SU-DHL-6 (cell line): ENCODE measurements at regions not wholly inside any gene's neighbourhood (a gene's known extent, or its start where the extent isn't known, plus 50 kb on each side); places are given as distances from the start of the nearest gene placed in this dataset.

Source experiments
- H2AFZ ChIP-seq: fragments of 200-600 bp; sonication (generic); 2 replicates; pipeline ENCODE4 v1.6.1; 2014; ENCODE audit warnings: low read depth, mild to moderate bottlenecking, moderate library complexity, mixed read lengths, antibody characterized with exemption, low read length; ENCODE audit not compliant: severe bottlenecking
- H3F3A ChIP-seq: fragments of 200-600 bp; shearing (Covaris generic); 2 replicates; pipeline ENCODE4 v1.6.0; 2016; ENCODE audit warnings: antibody characterized with exemption, mild to moderate bottlenecking; ENCODE audit not compliant: insufficient read depth
- H3K27ac ChIP-seq: fragments of 200-600 bp; sonication (generic); 2 replicates; pipeline ENCODE4 v1.5.1; 2016; ENCODE audit warnings: low read depth, mild to moderate bottlenecking, low read length, moderate library complexity, mixed read lengths
- H3K27me3 ChIP-seq: fragments of 200-600 bp; sonication (generic), shearing (Covaris generic); 2 replicates; pipeline ENCODE4 v1.6.0; 2014; ENCODE audit warnings: mild to moderate bottlenecking, low read length
- H3K36me3 ChIP-seq: fragments of 200-600 bp; sonication (generic); 2 replicates; pipeline ENCODE4 v1.6.1; 2014; ENCODE audit warnings: mild to moderate bottlenecking, low read length, mixed read lengths
- H3K4me2 ChIP-seq: fragments of 300-600, 200-600 bp; shearing (Covaris generic), sonication (generic); 2 replicates; pipeline ENCODE4 v1.6.0; 2014; ENCODE audit warnings: low read length, low read depth, mild to moderate bottlenecking; ENCODE audit not compliant: poor library complexity, severe bottlenecking
- H3K4me3 ChIP-seq: fragments of 200-600 bp; sonication (generic); 2 replicates; pipeline ENCODE4 v1.5.1; 2014; ENCODE audit warnings: antibody characterized with exemption, low read length, mild to moderate bottlenecking, mixed read lengths; ENCODE audit not compliant: insufficient read depth, poor library complexity, severe bottlenecking
- H3K79me2 ChIP-seq: fragments of 200-600 bp; sonication (generic); 2 replicates; pipeline ENCODE4 v1.6.1; 2014; ENCODE audit warnings: mild to moderate bottlenecking, low read length, moderate library complexity; ENCODE audit not compliant: insufficient read depth
- H3K9ac ChIP-seq: fragments of 200-600 bp; sonication (generic); 2 replicates; pipeline ENCODE4 v1.7.0; 2014; ENCODE audit warnings: mild to moderate bottlenecking, low read length
- H3K9me2 ChIP-seq: fragments of 200-600 bp; sonication (generic); replicated peaks from 2 replicates; pipeline ENCODE4 v1.6.1; 2014; ENCODE audit warnings: low read length; ENCODE audit not compliant: insufficient read depth
- H3K9me3 ChIP-seq: fragments of 200-600 bp; sonication (generic); 2 replicates; pipeline ENCODE4 v1.6.1; 2014; ENCODE audit warnings: low read length, mixed read lengths; ENCODE audit not compliant: insufficient read depth
- H4K20me1 ChIP-seq: fragments of 200-600 bp; sonication (generic); 2 replicates; pipeline ENCODE4 v1.6.1; 2014; ENCODE audit warnings: low read depth, mild to moderate bottlenecking, antibody characterized with exemption, low read length, moderate library complexity, mixed read lengths
- CTCF ChIP-seq: fragments of 200-600 bp; sonication (generic); IDR thresholded peaks from one replicate; pipeline ENCODE4 v1.5.1; 2017; ENCODE audit warnings: antibody characterized with exemption, mild to moderate bottlenecking, low read length, moderate library complexity; ENCODE audit not compliant: insufficient read depth, poor library complexity, severe bottlenecking
- EZH2phosphoT487 ChIP-seq: fragments of 200-600 bp; sonication (generic), shearing (Covaris generic); conservative IDR thresholded peaks from 2 replicates; pipeline ENCODE4 v1.6.1; 2018; ENCODE audit warnings: mild to moderate bottlenecking, antibody characterized with exemption, low read length, moderate library complexity, mixed read lengths

DNA sequence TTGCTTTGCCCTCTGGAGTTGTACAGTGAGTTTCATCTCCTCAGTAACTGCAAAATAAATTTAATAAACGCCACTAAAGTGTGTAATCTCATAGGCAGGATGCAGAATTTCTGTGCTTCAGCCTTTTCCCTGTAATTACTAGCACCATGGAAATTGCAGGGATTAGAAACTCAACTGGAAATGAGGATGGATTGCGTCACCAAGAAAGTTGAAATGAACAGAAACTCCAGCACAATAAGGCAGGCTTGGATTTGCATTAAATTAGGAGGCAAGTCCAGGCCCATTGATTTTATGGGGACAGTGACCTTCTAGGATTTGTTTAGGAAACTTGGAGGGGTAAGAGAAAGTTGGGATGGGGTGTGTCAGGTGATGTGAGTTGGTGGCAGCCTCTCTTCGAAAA, 197.5 kb downstream of the PTPRU start:
- Histone ChIP-seq H3K36me3 (no peaks in the 10 kb centered on the region), H3K9ac (no peak overlapping the region), H3K79me2 (no peaks in the 10 kb centered on the region), H3K4me3 (no peak overlapping the region), H3K9me2 (no peaks in the 10 kb centered on the region), H3K27ac (no peak overlapping the region), H3K27me3 (no peaks in the 10 kb centered on the region), H2AFZ (no peak overlapping the region), H3K4me2 (no peak overlapping the region), H4K20me1 (no peaks in the 10 kb centered on the region), H3F3A (no peaks in the 10 kb centered on the region), H3K9me3 (no peaks in the 10 kb centered on the region)
- TF ChIP-seq CTCF, result no peak

DNA sequence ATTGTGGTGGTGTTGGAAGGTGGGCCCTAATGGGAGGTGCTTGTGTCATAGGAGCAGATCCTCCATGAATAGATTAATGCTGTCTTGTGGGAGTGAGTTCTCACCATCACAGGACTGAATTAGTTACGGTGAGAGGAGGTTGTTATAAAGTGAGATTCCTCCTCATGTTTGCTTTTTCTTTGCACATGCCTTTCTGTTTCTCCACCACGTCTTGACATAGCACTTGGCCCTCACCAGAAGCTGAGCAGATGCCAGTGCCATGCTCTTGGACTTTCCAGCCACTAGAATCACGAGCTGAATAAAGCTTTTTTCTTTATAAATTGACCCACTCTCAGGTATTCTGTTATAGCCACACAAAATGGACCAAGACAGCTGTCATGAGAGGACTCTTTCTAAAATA, 194.8 kb downstream of the PTPRU start:
- Histone ChIP-seq H3K9me3 (no peaks in the 10 kb centered on the region), H4K20me1 (no peaks in the 10 kb centered on the region), H3K4me3 (no peak overlapping the region), H3K79me2 (no peaks in the 10 kb centered on the region), H3K9ac (no peak overlapping the region), H3F3A (no peaks in the 10 kb centered on the region), H3K4me2 (no peak overlapping the region), H3K9me2 (no peaks in the 10 kb centered on the region), H3K27ac (no peak overlapping the region), H3K27me3 (no peaks in the 10 kb centered on the region), H2AFZ (no peak overlapping the region), H3K36me3 (no peaks in the 10 kb centered on the region)
- TF ChIP-seq CTCF (no peak), EZH2phosphoT487 (no peak)

GRCh38 chr1:29429656-29430055, 193.3 kb downstream of the PTPRU start:
- Histone ChIP-seq H3K27ac (no peak overlapping the region), H3K9me2 (no peaks in the 10 kb centered on the region), H3F3A (no peaks in the 10 kb centered on the region), H4K20me1 (no peaks in the 10 kb centered on the region), H3K4me2 (no peak overlapping the region), H3K36me3 (no peaks in the 10 kb centered on the region), H3K9ac (no peak overlapping the region), H3K79me2 (no peaks in the 10 kb centered on the region), H2AFZ (no peak overlapping the region), H3K27me3 (no peaks in the 10 kb centered on the region), H3K4me3 (no peak overlapping the region), H3K9me3 (no peaks in the 10 kb centered on the region)
- TF ChIP-seq CTCF, result no peak

DNA sequence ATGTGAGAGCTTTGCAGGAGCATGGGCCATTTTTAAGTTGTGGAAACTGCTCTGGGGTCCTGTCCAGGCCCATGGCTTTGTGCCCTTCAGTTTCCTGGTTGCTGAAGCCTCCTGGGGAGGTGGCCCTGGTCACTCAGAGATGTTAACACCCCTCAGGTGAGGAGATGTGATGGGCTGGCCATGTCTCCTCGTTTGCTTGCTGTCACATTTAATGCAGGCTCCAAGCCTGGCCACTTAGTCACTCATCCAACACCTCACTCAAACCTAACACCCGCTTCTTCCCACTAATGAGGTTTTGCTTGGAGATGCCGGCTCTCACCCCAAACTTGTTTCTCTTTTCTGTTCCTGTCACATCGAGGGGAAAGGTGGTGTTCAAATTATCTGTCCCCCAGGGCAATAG, 192.7 kb downstream of the PTPRU start:
- Histone ChIP-seq H3K79me2 (no peaks in the 10 kb centered on the region), H3K9me2 (no peaks in the 10 kb centered on the region), H3K9ac (no peak overlapping the region), H4K20me1 (no peaks in the 10 kb centered on the region), H2AFZ (no peak overlapping the region), H3F3A (no peaks in the 10 kb centered on the region), H3K9me3 (no peaks in the 10 kb centered on the region), H3K27ac (no peak overlapping the region), H3K4me3 (no peak overlapping the region), H3K27me3 (no peaks in the 10 kb centered on the region), H3K4me2 (no peak overlapping the region), H3K36me3 (no peaks in the 10 kb centered on the region)
- no peak for TF ChIP-seq CTCF
